Activated CD8-positive, alpha-beta T cell treated with anti-CD3 and anti-CD28 coated beads for 36 hours (primary cell): ENCODE measurements at regions not wholly inside any gene's neighbourhood (a gene's known extent, or its start where the extent isn't known, plus 50 kb on each side); places are given as distances from the start of the nearest gene placed in this dataset.

Experiments
- ATAC-seq: fragments of 200-7000 bp; cut with Tn5 transposase; one replicate; pipeline ENCODE4 v1.10.0; 2021; ENCODE audit warnings: mild to moderate bottlenecking, moderate library complexity
- CTCF ChIA-PET: fragments of 350-600 bp; sonication (Branson Sonifier 250); formaldehyde crosslinking; loops from one replicate; lab custom pipeline; 2021; ENCODE audit warnings: antibody characterized with exemption; lab: Charles Lee
- POLR2A ChIA-PET: fragments of 350-600 bp; sonication (Branson Sonifier 250); formaldehyde crosslinking; loops from one replicate; lab custom pipeline; 2021; ENCODE audit warnings: antibody characterized with exemption; lab: Charles Lee
- DNase-seq: peaks from one replicate; pipeline ENCODE4 v3.0.0-alpha.2; 2020
- H3K27ac Mint-ChIP-seq: one replicate; pipeline ENCODE4 v1.8.0; 2021; ENCODE audit warnings: mild to moderate bottlenecking, mixed read lengths
- H3K27me3 Mint-ChIP-seq: one replicate; pipeline ENCODE4 v1.8.0; 2021; ENCODE audit warnings: mixed read lengths
- H3K36me3 Mint-ChIP-seq: one replicate; pipeline ENCODE4 v1.8.0; 2021; ENCODE audit warnings: low read depth, mixed read lengths
- H3K4me1 Mint-ChIP-seq: one replicate; pipeline ENCODE4 v1.8.0; 2021; ENCODE audit warnings: low read depth, mixed read lengths
- H3K4me3 Mint-ChIP-seq: one replicate; pipeline ENCODE4 v1.8.0; 2021; ENCODE audit warnings: mild to moderate bottlenecking, moderate library complexity, mixed read lengths
- H3K9me3 Mint-ChIP-seq: one replicate; pipeline ENCODE4 v1.8.0; 2021; ENCODE audit warnings: mixed read lengths
- CTCF ChIP-seq: fragments of 200-600 bp; IDR thresholded peaks from one replicate; pipeline ENCODE4 v1.8.0; 2022; ENCODE audit warnings: antibody characterized with exemption, mild to moderate bottlenecking
- intact Hi-C: fragments of 100-400 bp; cut with micrococcal nuclease; formaldehyde crosslinking; loops from one replicate; pipeline ENCODE4 v1.10.0; 2022

DNA sequence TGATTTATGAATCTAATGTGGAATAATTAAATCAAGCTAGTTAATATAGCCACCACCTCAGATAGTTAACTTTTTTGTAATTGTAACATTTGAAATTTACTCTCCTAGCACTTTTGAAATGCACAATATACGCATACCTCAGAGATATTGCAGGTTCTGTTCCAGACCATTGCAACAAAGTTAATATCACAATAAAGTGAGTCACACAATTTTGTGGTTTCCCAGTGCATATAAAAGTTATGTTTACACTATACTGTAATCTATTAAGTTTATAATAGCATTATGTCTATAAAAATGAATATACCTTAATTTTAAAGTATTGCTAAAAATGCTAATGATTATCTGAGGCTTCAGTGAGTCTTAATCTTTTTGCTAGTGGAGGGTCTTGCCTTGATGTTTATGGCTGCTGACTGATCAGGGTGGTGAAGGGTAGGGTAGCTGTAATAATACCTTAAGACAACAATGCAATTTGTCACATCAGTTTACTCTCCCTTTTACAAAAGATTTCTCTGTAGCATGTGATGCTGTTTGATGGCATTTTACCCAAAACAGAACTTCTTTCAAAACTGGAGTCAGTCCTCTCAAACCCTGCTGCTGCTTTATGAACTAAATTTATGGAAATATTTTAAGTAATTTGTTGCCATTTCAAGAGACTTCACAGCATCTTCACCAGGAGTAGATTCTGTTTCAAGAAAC is 235.1 kb upstream of the ADAMTSL1 start:
- H3K9me3 Mint-ChIP-seq = peaks cover 2% of the 10 kb centered on the region
- H3K27ac Mint-ChIP-seq = no peak overlapping the region
- H3K36me3 Mint-ChIP-seq = no peaks in the 10 kb centered on the region
- DNase-seq (no peak), ATAC-seq (no peak)
- ChIA-PET POLR2A (no interaction called here), CTCF (interaction anchor here (2.0 kb wide), 1 partner anchor 16 kb away, joined by 6 read pairs; no protein-coding TSS in a partner anchor)
- H3K4me3 Mint-ChIP-seq = no peak overlapping the region
- peaks cover 2% of the 10 kb centered on the region for H3K4me1 Mint-ChIP-seq
- H3K27me3 Mint-ChIP-seq = peaks cover 4% of the 10 kb centered on the region
- intact Hi-C loops = no loop called here
- TF ChIP-seq CTCF = no peak

- intact Hi-C loops = no loop called here
- Mint-ChIP-seq H3K9me3 (peaks cover 2% of the 10 kb centered on the region), H3K27me3 (peaks cover 4% of the 10 kb centered on the region), H3K27ac (no peak overlapping the region), H3K4me3 (no peak overlapping the region), H3K4me1 (no peaks in the 10 kb centered on the region), H3K36me3 (no peaks in the 10 kb centered on the region)
- no peak for TF ChIP-seq CTCF
- DNase-seq (no peak), ATAC-seq (no peak)
- POLR2A ChIA-PET = no interaction called here
- CTCF ChIA-PET = no interaction called here
Observed at GRCh38 chr9:18240213-18240612, 233.7 kb upstream of the ADAMTSL1 start.

DNA sequence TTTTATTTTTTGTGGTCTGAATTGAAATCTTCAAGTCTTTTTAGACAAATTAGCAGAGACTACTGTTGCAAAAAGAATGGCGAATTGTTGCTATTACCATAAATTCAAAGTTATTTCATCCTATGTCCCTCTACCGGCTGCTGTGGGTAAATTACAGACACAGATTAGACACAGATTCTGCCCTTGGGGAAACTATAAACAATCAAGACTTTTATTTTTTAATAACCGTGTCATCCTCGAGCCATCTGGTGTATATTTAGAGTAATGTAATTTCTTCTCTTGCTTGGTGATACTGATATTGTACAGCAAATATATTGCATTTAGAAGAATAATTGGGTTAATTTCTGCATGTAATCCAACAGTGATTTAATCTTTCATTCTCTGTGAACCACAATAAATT is 228.0 kb upstream of the ADAMTSL1 start:
- intact Hi-C loops = no loop called here
- Mint-ChIP-seq H3K4me1 (no peaks in the 10 kb centered on the region), H3K4me3 (no peak overlapping the region), H3K27me3 (peaks cover 5% of the 10 kb centered on the region), H3K36me3 (no peaks in the 10 kb centered on the region), H3K9me3 (peaks cover 2% of the 10 kb centered on the region), H3K27ac (no peak overlapping the region)
- DNase-seq (no peak), ATAC-seq (no peak)
- POLR2A ChIA-PET = no interaction called here
- CTCF ChIA-PET = no interaction called here
- TF ChIP-seq CTCF = no peak

- Mint-ChIP-seq H3K4me3 (no peak overlapping the region), H3K36me3 (no peaks in the 10 kb centered on the region), H3K9me3 (no peaks in the 10 kb centered on the region), H3K27me3 (peaks cover 5% of the 10 kb centered on the region), H3K4me1 (no peaks in the 10 kb centered on the region), H3K27ac (no peak overlapping the region)
- intact Hi-C loops = no loop called here
- ChIA-PET POLR2A (no interaction called here), CTCF (no interaction called here)
- DNase-seq (no peak), ATAC-seq (no peak)
- no peak for TF ChIP-seq CTCF
Observed at GRCh38 chr9:18250053-18250452, 223.9 kb upstream of the ADAMTSL1 start.

DNA sequence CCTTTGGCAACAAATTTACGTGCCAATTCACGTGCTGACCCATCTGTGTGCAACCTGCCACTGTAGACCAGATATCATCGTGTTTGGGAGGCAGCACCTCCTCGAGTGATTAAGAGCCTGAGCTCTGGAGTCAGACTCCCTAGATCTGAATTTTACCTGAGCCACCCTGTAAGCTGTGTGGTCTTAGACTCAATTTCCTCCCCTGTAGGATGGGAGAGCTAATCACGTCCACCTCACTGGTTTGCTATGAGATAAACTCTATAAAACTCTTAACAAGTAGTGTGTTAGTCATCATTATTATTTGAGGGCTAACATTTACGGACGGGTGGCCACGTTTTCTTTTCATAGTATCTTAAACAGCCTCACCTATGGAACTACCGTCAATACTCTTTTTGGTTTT is 220.0 kb upstream of the ADAMTSL1 start:
- no peak overlapping the region for H3K27ac Mint-ChIP-seq
- no peak for ATAC-seq
- CTCF ChIA-PET = interaction anchor here (0.9 to 5.1 kb wide), 12 partner anchors 9 to 1209 kb away, joined by 3 to 44 read pairs (median 5); no protein-coding TSS in a partner anchor
- H3K9me3 Mint-ChIP-seq = no peaks in the 10 kb centered on the region
- POLR2A ChIA-PET = no interaction called here
- no peaks in the 10 kb centered on the region for H3K4me1 Mint-ChIP-seq
- no peak overlapping the region for H3K4me3 Mint-ChIP-seq
- DNase-seq = no peak
- H3K36me3 Mint-ChIP-seq = no peaks in the 10 kb centered on the region
- no peak for TF ChIP-seq CTCF
- intact Hi-C loops = no loop called here
- H3K27me3 Mint-ChIP-seq = peaks cover 8% of the 10 kb centered on the region
